HepG2 (cell line): ENCODE measurements at regions not wholly inside any gene's neighbourhood (a gene's known extent, or its start where the extent isn't known, plus 50 kb on each side); places are given as distances from the start of the nearest gene placed in this dataset.

Source experiments
- JUN ChIP-seq: sonication (generic); formaldehyde crosslinking; IDR thresholded peaks from 2 replicates; pipeline ENCODE4 v1.4.0; 2020; ENCODE audit warnings: mild to moderate bottlenecking, missing genetic modification reagents
- YY1 ChIP-seq: IDR thresholded peaks from 2 replicates; pipeline ENCODE4 v1.6.1; 2011; ENCODE audit warnings: low read length, low read depth, moderate library complexity, mild to moderate bottlenecking; ENCODE audit not compliant: insufficient read depth, insufficient replicate concordance
- ZC3H13 ChIP-seq: sonication (generic); formaldehyde crosslinking; IDR thresholded peaks from 2 replicates; pipeline ENCODE4 v1.8.1; 2023; ENCODE audit warnings: mild to moderate bottlenecking, missing genetic modification reagents, moderate library complexity

- no peak for TF ChIP-seq ZC3H13
- no peak for TF ChIP-seq YY1
- no peak for TF ChIP-seq JUN
Measured at GRCh38 chr2:166613226-166613625, 119.2 kb upstream of the SCN7A start.
